Liver (tissue), 3 donors: ENCODE measurements at regions not wholly inside any gene's neighbourhood (a gene's known extent, or its start where the extent isn't known, plus 50 kb on each side); places are given as distances from the start of the nearest gene placed in this dataset.

ENCODE experiments used
- EGR1 ChIP-seq, 2 donors: IDR thresholded peaks; 2 replicates each; pipeline ENCODE4 v1.6.1; 2016 to 2018; ENCODE audit warnings: antibody characterized with exemption in 2 of 2, low read depth in 2 of 2
- FOXA1 ChIP-seq: IDR thresholded peaks from 2 replicates; pipeline ENCODE4 v1.6.1; 2016; ENCODE audit warnings: antibody characterized with exemption
- MAX ChIP-seq: IDR thresholded peaks from 2 replicates; pipeline ENCODE4 v1.6.1; 2016; ENCODE audit warnings: antibody characterized with exemption
- RAD21 ChIP-seq, 2 donors: IDR thresholded peaks; 2 replicates each; pipeline ENCODE4 v1.6.1; 2016; ENCODE audit warnings: antibody characterized with exemption in 2 of 2, mild to moderate bottlenecking in 2 of 2
- REST ChIP-seq: IDR thresholded peaks from 2 replicates; pipeline ENCODE4 v1.6.1; 2016; ENCODE audit warnings: antibody characterized with exemption, mild to moderate bottlenecking
- SP1 ChIP-seq: IDR thresholded peaks from 2 replicates; pipeline ENCODE4 v1.6.1; 2018; ENCODE audit warnings: antibody characterized with exemption, mild to moderate bottlenecking
- TAF1 ChIP-seq: conservative IDR thresholded peaks from 2 replicates; pipeline ENCODE4 v1.6.1; 2016; ENCODE audit warnings: antibody characterized with exemption, mild to moderate bottlenecking
- YY1 ChIP-seq: IDR thresholded peaks from 2 replicates; pipeline ENCODE4 v1.6.1; 2016; ENCODE audit warnings: antibody characterized with exemption, mild to moderate bottlenecking
- ZBTB33 ChIP-seq: IDR thresholded peaks from 2 replicates; pipeline ENCODE4 v1.6.1; 2016; ENCODE audit warnings: antibody characterized with exemption
- TF ChIP-seq, protein P1 (sequence below): fragments of 150-350 bp; IDR thresholded peaks from 2 replicates; pipeline ENCODE4 v1.5.1; 2017; ENCODE audit warnings: improper control_type of control experiment, low read depth, low read length; ENCODE audit not compliant: missing input control
- donor health status: healthy.
- donor health status: healthy.

- TF ChIP-seq, protein P1, sequence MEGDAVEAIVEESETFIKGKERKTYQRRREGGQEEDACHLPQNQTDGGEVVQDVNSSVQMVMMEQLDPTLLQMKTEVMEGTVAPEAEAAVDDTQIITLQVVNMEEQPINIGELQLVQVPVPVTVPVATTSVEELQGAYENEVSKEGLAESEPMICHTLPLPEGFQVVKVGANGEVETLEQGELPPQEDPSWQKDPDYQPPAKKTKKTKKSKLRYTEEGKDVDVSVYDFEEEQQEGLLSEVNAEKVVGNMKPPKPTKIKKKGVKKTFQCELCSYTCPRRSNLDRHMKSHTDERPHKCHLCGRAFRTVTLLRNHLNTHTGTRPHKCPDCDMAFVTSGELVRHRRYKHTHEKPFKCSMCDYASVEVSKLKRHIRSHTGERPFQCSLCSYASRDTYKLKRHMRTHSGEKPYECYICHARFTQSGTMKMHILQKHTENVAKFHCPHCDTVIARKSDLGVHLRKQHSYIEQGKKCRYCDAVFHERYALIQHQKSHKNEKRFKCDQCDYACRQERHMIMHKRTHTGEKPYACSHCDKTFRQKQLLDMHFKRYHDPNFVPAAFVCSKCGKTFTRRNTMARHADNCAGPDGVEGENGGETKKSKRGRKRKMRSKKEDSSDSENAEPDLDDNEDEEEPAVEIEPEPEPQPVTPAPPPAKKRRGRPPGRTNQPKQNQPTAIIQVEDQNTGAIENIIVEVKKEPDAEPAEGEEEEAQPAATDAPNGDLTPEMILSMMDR, result no peak
- no peak for TF ChIP-seq RAD21 (IDR thresholded peaks at IDR 0.05)
- TF ChIP-seq REST, result no peak
- no peak for TF ChIP-seq TAF1
- no peak for TF ChIP-seq SP1
- no peak for TF ChIP-seq YY1
- TF ChIP-seq EGR1 (IDR thresholded peaks at IDR 0.05; ENCODE audit: low read depth in 2 of 2), result no peak
- TF ChIP-seq FOXA1, result no peak
- TF ChIP-seq MAX, result no peak
- TF ChIP-seq ZBTB33, result no peak
These were observed 466.4 kb upstream of the ACVR2A start for GRCh38 chr2:147378403-147378802.
